GM23338 (cell line): ENCODE measurements at regions not wholly inside any gene's neighbourhood (a gene's known extent, or its start where the extent isn't known, plus 50 kb on each side); places are given as distances from the start of the nearest gene placed in this dataset.

Source experiments
- ATAC-seq: fragments of 200-7000 bp; cut with Tn5 transposase; 3 replicates; pipeline ENCODE4 v1.9.1; 2020
- DNase-seq: peaks from one replicate; pipeline ENCODE4 v3.0.0-alpha.2; 2015; ENCODE audit warnings: low spot score
- H2AFZ ChIP-seq: fragments of 200-600 bp; sonication (generic); 2 replicates; pipeline ENCODE4 v1.8.0; 2016; ENCODE audit warnings: antibody characterized with exemption, mild to moderate bottlenecking, moderate library complexity
- H3F3A ChIP-seq: fragments of 200-600 bp; sonication (generic); replicated peaks from 2 replicates; pipeline ENCODE4 v1.8.0; 2017; ENCODE audit warnings: antibody characterized with exemption, mixed run types, low read depth
- H3K27ac ChIP-seq: fragments of 200-600 bp; sonication (generic); 2 replicates; pipeline ENCODE4 v1.6.1; 2016; ENCODE audit warnings: low read depth
- H3K27me3 ChIP-seq: fragments of 200-600 bp; sonication (generic); 2 replicates; pipeline ENCODE4 v1.8.0; 2016; ENCODE audit warnings: mild to moderate bottlenecking, mixed run types, moderate library complexity; ENCODE audit not compliant: insufficient read depth
- H3K36me3 ChIP-seq: fragments of 200-600 bp; sonication (generic); 2 replicates; pipeline ENCODE4 v1.8.0; 2016; ENCODE audit warnings: mild to moderate bottlenecking; ENCODE audit not compliant: insufficient read depth
- H3K4me1 ChIP-seq: fragments of 200-600 bp; sonication (generic); 2 replicates; pipeline ENCODE4 v1.8.0; 2016; ENCODE audit warnings: mild to moderate bottlenecking, moderate library complexity; ENCODE audit not compliant: insufficient read depth
- H3K4me2 ChIP-seq: fragments of 200-600 bp; sonication (generic); 2 replicates; pipeline ENCODE4 v1.7.1; 2017; ENCODE audit warnings: mixed run types
- H3K4me3 ChIP-seq: fragments of 200-600 bp; sonication (generic); 2 replicates; pipeline ENCODE4 v1.6.1; 2016; ENCODE audit warnings: mixed run types
- H3K79me2 ChIP-seq: fragments of 200-600 bp; sonication (generic); replicated peaks from 2 replicates; pipeline ENCODE4 v1.8.0; 2017; ENCODE audit warnings: mild to moderate bottlenecking; ENCODE audit not compliant: insufficient read depth
- H3K9me2 ChIP-seq: fragments of 200-600 bp; sonication (generic); 2 replicates; pipeline ENCODE4 v1.8.0; 2017; ENCODE audit not compliant: insufficient read depth
- H4K20me1 ChIP-seq: fragments of 200-600 bp; sonication (generic); replicated peaks from 2 replicates; pipeline ENCODE4 v1.8.0; 2017; ENCODE audit warnings: mild to moderate bottlenecking; ENCODE audit not compliant: insufficient read depth
- H3K27ac Mint-ChIP-seq: 2 replicates; pipeline ENCODE4 v1.8.0; 2020; ENCODE audit warnings: inconsistent platforms, mild to moderate bottlenecking, moderate library complexity, mixed read lengths
- H3K27me3 Mint-ChIP-seq: 3 replicates; pipeline ENCODE4 v1.8.0; 2022; ENCODE audit warnings: low read depth, mild to moderate bottlenecking, moderate library complexity, mixed read lengths, inconsistent platforms; ENCODE audit not compliant: insufficient read depth, poor library complexity
- H3K36me3 Mint-ChIP-seq: 3 replicates; pipeline ENCODE4 v1.8.0; 2021; ENCODE audit warnings: low read depth, mild to moderate bottlenecking, inconsistent platforms, moderate library complexity, mixed read lengths
- H3K4me1 Mint-ChIP-seq: 3 replicates; pipeline ENCODE4 v1.8.0; 2020; ENCODE audit warnings: mild to moderate bottlenecking, inconsistent platforms, mixed read lengths
- H3K4me3 Mint-ChIP-seq: 3 replicates; pipeline ENCODE4 v1.8.0; 2021; ENCODE audit warnings: moderate library complexity, mild to moderate bottlenecking, inconsistent platforms, mixed read lengths
- H3K9me3 Mint-ChIP-seq: 3 replicates; pipeline ENCODE4 v1.8.0; 2020; ENCODE audit warnings: moderate library complexity, mild to moderate bottlenecking, inconsistent platforms, mixed read lengths
- CREB1 ChIP-seq: fragments of 250-450 bp; sonication (Bioruptor Pico); IDR thresholded peaks from 2 replicates; pipeline ENCODE4 v1.5.0; 2020; ENCODE audit warnings: low read depth, mild to moderate bottlenecking, moderate library complexity
- ETS1 ChIP-seq: IDR thresholded peaks from 2 replicates; pipeline ENCODE4 v1.6.1; 2016; ENCODE audit warnings: antibody characterized with exemption
- EZH2 ChIP-seq: fragments of 200-600 bp; sonication (generic); IDR thresholded peaks from one replicate; pipeline ENCODE4 v1.8.0; 2017; ENCODE audit warnings: antibody characterized with exemption, mild to moderate bottlenecking, low read depth; ENCODE audit not compliant: unreplicated experiment
- JUNB ChIP-seq: IDR thresholded peaks from one replicate; pipeline ENCODE4 v1.6.1; 2016; ENCODE audit warnings: antibody characterized with exemption; ENCODE audit not compliant: unreplicated experiment
- NANOG ChIP-seq: IDR thresholded peaks from 2 replicates; pipeline ENCODE4 v1.6.1; 2016; ENCODE audit warnings: antibody characterized with exemption, borderline replicate concordance
- POLR2AphosphoS5 ChIP-seq: IDR thresholded peaks from 2 replicates; pipeline ENCODE4 v1.6.1; 2016; ENCODE audit warnings: antibody characterized with exemption, low read depth
- STAT1 ChIP-seq: IDR thresholded peaks from one replicate; pipeline ENCODE4 v1.6.1; 2016; ENCODE audit warnings: antibody characterized with exemption; ENCODE audit not compliant: unreplicated experiment
- ZNF114 ChIP-seq: fragments of 250-450 bp; sonication (Bioruptor Pico); IDR thresholded peaks from 2 replicates; pipeline ENCODE4 v1.5.0; 2020; ENCODE audit warnings: mild to moderate bottlenecking, moderate library complexity
- ZNF331 ChIP-seq: fragments of 250-450 bp; sonication (Bioruptor Pico); IDR thresholded peaks from 2 replicates; pipeline ENCODE4 v1.5.0; 2020; ENCODE audit warnings: low read depth, mild to moderate bottlenecking, moderate library complexity
- ZNF462 ChIP-seq: fragments of 250-450 bp; sonication (Bioruptor Pico); IDR thresholded peaks from 2 replicates; pipeline ENCODE4 v1.5.0; 2020; ENCODE audit warnings: mild to moderate bottlenecking, moderate library complexity

GRCh38 chr18:67926929-67927864 lies 410.7 kb upstream of the DSEL start (continued):
- TF ChIP-seq ETS1 (no peak), CREB1 (no peak), POLR2AphosphoS5 (no peak), NANOG (no peak), ZNF331 (CRISPR knock-in tag) (no peak), JUNB (no peak)

- Mint-ChIP-seq H3K9me3 (no peaks in the 10 kb centered on the region), H3K27me3 (no peaks in the 10 kb centered on the region), H3K4me3 (no peak overlapping the region), H3K4me1 (no peaks in the 10 kb centered on the region), H3K36me3 (no peaks in the 10 kb centered on the region), H3K27ac (no peak overlapping the region)
- Histone ChIP-seq H4K20me1 (no peaks in the 10 kb centered on the region), H3K9me2 (no peaks in the 10 kb centered on the region), H3K79me2 (no peaks in the 10 kb centered on the region), H3K4me3 (no peak overlapping the region), H3K4me1 (no peaks in the 10 kb centered on the region), H3F3A (no peaks in the 10 kb centered on the region), H2AFZ (no peak overlapping the region), H3K36me3 (no peaks in the 10 kb centered on the region), H3K27me3 (no peaks in the 10 kb centered on the region), H3K27ac (no peak overlapping the region), H3K4me2 (no peak overlapping the region)
- ATAC-seq, result no peak
- TF ChIP-seq NANOG (no peak), STAT1 (no peak), JUNB (no peak), ZNF114 (no peak), ZNF462 (CRISPR knock-in tag) (no peak), EZH2 (no peak), CREB1 (no peak), ETS1 (no peak), POLR2AphosphoS5 (no peak)
- no peak for DNase-seq
These were observed 408.1 kb upstream of the DSEL start for GRCh38 chr18:67924656-67925055.
